ENCODE measurements at regions not wholly inside any gene's neighbourhood (a gene's known extent, or its start where the extent isn't known, plus 50 kb on each side); places are given as distances from the start of the nearest gene placed in this dataset.

GRCh38 chr9:93372391-93372790 lies 79.1 kb upstream of the FAM120A start:
- DNase-seq (ENCODE audit: low read depth in 2 of 2), result no peak

GRCh38 chr9:93376411-93376810 lies 75.1 kb upstream of the FAM120A start:
- no peak for DNase-seq (ENCODE audit: low read depth in 2 of 2)

GRCh38 chr9:93378276-93378675 lies 73.2 kb upstream of the FAM120A start:
- no peak for DNase-seq (ENCODE audit: low read depth in 2 of 2)

- DNase-seq (ENCODE audit: low read depth in 2 of 2), result no peak
Measured at GRCh38 chr9:93379051-93379450, 72.4 kb upstream of the FAM120A start.

GRCh38 chr9:93380410-93381060 lies 71.0 kb upstream of the FAM120A start:
- DNase-seq (ENCODE audit: low read depth in 2 of 2), result no peak

- no peak for DNase-seq (ENCODE audit: low read depth in 2 of 2)
Measured at GRCh38 chr9:93387791-93388190, 63.7 kb upstream of the FAM120A start.

DNA sequence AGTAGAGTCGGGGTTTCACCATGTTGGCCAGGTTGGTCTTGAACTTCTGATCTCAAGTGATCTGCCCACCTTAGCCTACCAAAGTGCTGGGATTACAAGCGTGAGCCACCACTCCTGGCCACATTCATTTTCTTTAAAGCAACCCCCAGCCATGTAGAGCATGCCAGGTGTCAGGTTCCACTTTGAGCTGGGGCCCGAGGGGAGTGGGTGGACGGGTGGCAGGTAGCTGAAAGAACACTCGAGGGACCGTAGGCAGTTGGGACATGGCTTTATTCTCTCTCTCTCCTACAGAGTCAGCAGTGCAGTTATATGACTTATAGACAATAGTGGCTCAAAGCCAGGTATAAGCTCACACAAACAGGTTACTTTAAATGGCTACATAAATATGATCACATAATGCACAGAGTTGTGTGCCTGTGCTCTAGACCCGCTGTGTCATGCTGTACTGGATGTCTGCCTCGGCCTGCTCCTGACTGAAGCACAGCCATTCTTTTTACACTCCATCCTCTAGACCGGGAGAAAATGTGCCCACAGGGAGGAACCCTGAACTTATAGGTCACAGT lies 60.5 kb upstream of the FAM120A start:
- peak; percentile 11 to 33 for DNase-seq (ENCODE audit: low read depth in 2 of 2)

- DNase-seq (ENCODE audit: low read depth in 2 of 2), result no peak
Measured at GRCh38 chr9:93391898-93392297, 59.6 kb upstream of the FAM120A start.

DNA sequence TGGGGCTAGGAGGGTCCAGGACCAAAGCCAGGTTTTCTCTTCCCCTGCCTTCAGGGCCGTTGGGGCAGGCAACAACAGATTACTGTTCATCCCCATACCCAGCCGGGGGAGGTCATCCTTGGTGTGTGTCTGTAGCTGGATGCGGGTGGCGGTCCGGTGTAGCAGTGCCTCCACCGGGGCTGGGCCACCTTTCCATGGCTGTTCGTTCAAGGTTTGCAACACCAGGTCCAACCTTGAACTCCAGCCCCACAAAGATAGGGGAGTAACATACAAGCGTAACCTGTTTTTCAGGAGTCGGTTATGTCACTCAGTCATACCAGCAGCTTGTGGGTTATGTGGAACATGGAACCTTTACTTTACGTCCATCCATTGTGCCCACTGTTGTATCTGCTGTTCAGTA lies 58.5 kb upstream of the FAM120A start:
- DNase-seq (ENCODE audit: low read depth in 2 of 2), result no peak

Data from dermis microvascular lymphatic vessel endothelial cell (primary cell).